GM19240 (cell line): ENCODE measurements at regions not wholly inside any gene's neighbourhood (a gene's known extent, or its start where the extent isn't known, plus 50 kb on each side); places are given as distances from the start of the nearest gene placed in this dataset.
"Not testable (repeated sequence)": the region's sequence is repeated elsewhere in the genome, so short reads cannot be mapped to it uniquely, and the experiment has no call there.

Experiments
- DNase-seq: peaks from one replicate; pipeline ENCODE4 v3.0.0; 2011; ENCODE audit warnings: low spot score; ENCODE audit not compliant: insufficient read length

DNA sequence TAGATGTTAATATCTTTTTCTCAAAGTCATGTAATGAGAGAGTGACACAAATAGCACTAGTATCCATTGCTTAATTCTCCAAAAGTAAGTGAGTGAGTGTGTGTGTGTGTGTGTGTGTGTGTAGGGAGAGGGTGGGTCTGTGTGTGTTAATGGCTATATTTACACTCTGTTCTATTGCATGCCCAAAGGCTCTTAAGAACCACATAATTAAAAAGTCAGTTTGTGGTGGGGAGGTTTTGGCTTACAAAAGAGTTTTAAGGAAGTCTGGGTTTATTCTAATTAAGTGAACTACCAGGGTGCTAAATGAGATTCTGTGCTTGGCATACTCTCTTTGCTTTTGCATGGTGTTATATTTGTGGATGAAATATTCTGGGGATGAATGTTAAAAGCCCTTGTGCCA is 1897.6 kb upstream of the FLRT2 start:
- no peak for DNase-seq

- DNase-seq = no peak
Observed at GRCh38 chr14:83638748-83639504, 1891.0 kb upstream of the FLRT2 start.

DNA sequence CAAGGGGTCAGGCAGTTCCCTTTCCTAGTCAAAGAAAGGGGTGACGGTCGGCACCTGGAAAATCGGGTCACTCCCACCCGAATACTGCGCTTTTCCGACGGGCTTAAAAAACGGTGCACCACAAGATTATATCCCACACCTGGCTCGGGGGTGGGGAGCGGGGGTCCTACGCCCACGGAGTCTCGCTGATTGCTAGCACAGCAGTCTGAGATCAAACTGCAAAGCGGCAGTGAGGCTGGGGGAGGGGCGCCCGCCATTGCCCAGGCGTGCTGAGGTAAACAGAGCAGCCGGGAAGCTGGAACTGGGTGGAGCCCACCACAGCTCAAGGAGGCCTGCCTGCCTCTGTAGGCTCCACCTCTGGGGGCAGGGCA is 1890.5 kb upstream of the FLRT2 start:
- DNase-seq = not testable (repeated sequence)

DNA sequence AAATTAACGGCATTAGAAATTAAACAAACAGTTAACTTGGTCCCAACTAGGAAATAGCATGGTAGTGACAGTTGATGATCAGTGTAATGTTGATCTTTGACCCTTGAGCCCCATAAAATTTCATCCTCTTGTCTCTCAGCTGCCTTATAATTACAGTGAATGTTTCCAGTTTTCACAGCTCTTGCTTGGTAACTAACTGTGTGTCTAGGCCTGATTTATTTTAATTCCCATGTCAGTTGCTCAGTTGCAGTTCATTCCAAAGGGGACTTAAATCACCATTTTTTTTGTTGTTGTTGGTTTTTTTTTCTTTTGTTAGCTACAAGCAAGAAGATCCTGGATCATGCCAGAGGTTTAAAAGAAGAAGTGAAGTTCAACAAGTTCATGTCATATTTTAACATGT is 1883.7 kb upstream of the FLRT2 start:
- DNase-seq = no peak

DNA sequence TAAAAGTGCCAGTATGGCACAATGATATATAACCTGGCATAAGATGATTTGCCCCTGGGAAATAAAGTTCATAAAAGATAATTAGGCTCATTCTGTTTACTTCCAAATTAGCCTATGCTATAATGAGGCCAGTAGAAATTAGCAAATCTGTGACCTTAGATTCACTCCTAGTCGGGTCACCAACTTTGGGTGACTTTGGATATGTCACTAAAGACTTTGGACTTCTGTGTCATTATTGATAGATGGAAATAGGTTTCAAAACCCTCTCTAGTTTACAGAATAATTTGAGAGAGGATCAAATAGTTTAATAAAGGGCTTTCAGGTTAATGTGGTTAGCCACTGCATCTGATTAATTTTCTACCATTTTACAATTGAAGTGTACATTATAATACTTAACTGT is 1869.3 kb upstream of the FLRT2 start:
- no peak for DNase-seq

DNA sequence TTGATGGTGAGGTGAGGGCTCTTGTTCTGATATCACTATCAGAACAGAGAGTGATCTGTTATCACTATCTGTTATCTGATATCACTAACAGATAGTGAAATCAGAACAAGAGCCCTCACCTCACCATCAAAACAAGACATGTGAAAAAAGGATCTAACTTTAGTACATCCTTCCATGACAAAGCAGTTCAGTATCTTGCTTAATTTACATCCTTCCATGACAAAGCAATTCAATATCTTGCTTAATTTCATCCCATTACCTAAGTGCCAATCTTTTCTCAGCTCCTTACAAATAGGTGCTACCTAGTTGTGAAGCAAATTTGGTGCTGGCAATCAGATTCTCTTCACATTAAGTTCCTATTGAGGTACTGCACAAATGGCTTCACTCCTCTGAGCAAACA is 1865.6 kb upstream of the FLRT2 start:
- DNase-seq = no peak

DNA sequence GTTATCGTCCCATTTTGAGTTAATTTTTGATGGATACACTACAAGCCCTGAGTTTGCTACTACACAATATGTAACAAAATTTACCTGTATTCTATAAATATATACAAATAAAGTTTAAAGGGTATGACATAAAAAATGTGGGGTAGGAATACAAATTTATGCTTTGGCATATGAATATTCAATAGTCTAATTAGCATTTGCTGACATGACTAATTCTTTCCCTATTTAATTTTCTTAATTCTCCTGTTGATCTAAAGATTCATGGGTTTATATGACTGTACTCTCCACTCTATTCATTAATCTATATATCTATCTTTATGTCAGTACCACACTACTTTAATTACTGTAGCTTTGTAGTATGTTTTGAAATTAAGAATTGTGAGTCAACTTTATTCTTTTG is 1840.7 kb upstream of the FLRT2 start:
- DNase-seq = no peak

DNA sequence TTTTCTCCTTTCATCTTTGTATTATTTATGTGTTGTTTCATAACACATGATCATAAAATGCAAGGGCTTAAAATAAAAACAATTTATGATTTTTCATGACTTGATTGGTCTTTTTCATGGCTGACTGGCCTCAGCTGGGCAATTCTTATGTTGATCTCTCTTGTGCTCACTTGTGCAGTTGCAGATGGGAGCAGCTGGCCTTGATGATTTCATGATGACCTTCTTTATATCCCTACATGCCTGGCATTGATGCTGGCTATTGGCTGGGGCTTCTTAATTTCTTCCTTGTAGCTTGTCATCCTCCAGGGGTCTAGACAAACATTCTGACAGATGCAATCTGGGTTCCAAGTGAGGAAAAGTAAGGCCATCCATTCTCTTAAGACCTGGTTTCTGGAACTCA is 1832.8 kb upstream of the FLRT2 start:
- DNase-seq = no peak

- no peak for DNase-seq
Observed at GRCh38 chr14:83702619-83703018, 1827.3 kb upstream of the FLRT2 start.

GRCh38 chr14:83706231-83706954 is 1823.6 kb upstream of the FLRT2 start:
- no peak for DNase-seq

- no peak for DNase-seq
Observed at GRCh38 chr14:83707056-83707455, 1822.9 kb upstream of the FLRT2 start.

- DNase-seq = no peak
Observed at GRCh38 chr14:83709116-83709515, 1820.8 kb upstream of the FLRT2 start.

DNA sequence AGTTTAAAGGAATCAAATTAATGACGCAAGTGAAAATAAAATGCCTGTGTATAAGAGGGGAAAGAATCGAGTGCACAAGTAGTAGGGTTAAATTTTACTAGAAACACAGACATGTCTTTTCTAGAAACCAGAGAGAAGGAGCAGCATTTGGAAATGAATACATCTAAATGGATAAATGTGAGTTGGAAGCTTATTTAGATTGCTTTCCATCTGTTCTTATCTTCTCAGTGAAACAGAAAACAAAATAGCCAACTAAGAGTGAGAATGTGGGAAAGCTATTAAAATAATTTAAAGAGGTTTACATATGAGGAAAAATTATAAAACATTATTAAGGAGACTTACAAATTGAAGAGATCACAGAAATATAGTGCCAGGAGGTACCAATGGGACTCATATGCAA is 1818.9 kb upstream of the FLRT2 start:
- no peak for DNase-seq

DNA sequence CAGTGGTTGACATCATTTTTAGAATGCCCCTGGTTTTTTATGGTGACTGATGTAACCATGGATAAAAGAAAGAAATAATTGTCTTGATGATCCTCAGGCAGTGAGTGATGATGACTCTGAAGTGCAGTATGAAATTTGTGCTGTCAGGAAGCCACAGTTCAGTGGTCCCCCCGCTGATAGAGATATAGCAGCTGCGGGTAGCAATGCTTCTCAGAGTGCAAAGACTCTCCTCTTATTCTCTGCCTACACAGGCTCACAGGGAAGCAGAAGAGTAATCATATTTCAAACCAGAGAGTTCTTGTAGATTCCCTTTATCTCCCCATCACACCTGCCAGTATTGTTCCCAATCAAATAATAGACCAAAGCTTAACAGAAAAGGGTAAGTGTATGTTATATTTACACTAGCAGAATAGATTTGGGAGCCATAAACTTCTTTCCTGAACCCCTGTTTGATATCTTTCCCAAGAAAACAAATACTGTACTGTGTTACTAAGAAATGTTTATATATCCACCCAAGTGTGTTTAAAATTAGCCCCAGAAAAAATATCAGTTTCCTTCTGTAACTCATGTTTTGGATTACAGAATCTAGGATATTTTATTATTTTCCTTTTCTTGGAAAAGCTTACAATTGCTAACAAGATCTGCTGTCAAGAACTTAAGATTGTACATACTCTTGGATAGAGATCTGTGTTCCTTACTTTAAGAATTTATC is 1817.4 kb upstream of the FLRT2 start:
- DNase-seq = no peak

GRCh38 chr14:83713732-83714131 is 1816.2 kb upstream of the FLRT2 start:
- DNase-seq = no peak

- no peak for DNase-seq
Observed at GRCh38 chr14:83714151-83714550, 1815.8 kb upstream of the FLRT2 start.

DNA sequence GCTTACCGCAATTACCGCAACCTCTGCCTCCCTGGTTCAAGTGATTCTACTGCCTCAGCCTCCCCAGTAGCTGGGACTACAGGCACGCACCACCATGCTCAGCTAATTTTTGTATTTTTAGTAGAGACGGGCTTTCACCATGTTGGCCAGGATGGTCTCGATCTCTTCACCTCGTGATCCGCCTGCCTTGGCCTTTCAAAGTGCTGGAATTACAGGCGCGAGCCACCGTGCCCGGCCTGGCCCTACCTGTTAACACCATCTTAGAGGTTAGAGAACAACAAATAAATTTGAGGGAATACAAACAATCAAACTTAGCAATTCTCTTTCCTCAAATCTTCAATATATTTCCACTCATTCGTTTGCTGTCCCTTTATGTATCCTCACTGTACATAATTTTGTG is 1810.5 kb upstream of the FLRT2 start:
- not testable (repeated sequence) for DNase-seq

DNA sequence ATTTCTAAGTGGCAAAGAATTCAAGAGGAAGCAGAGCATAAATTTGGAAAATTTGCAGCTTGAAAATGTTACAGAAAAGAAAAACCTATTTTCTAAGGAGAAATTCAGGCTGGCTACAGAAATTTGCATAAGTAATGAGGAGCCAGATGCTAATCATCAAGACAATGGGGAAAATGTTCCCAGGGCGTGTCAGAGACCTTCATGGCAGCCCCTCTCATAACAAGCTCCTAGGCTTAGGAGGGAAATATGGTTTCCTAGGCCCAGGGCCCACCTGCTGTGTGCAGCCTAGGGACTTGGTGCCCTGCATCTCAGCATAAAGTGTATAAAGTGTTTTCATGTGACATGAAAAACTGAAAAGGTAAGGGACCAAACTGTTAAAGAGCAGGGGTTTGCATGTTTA is 1796.3 kb upstream of the FLRT2 start:
- no peak for DNase-seq

GRCh38 chr14:83734431-83734830 is 1795.5 kb upstream of the FLRT2 start:
- DNase-seq = no peak

GRCh38 chr14:83741269-83741668 is 1788.7 kb upstream of the FLRT2 start:
- DNase-seq = no peak

DNA sequence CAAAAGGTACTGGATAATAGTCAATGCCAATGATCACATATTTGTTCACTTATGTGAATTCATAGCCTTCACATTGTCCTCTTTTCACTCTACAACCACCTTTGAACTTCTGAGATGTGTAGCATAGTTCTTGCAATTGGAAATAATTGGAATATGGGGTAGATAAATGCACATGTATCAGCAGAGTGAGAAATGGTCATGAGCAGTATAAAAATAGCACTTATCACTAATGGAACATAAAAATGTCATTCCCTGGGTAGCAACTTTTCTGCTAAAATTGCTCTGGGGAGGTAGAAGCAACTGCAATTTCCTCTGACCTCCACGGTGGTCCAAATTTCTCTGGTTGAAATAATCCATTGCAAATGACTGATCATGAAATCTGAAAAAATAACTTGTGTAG is 1785.7 kb upstream of the FLRT2 start:
- no peak for DNase-seq

DNA sequence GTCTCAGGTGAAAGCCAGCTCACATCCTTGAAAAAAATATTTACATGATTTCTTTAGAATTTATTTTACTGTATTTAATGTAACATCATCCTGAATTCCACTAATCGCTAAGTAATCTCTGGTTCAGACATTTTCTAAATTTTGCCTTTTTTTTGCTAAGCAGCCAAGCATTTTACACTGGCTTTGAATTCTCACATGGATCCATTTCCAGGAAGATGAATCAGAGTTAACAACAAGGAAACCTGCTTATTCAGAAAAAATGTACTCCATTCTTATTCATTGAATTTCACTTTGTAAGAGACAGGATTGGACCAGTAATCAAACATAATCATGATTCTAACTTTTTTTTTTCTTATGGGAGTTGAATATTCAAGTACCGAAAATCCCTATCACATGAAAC is 1785.1 kb upstream of the FLRT2 start:
- no peak for DNase-seq

GRCh38 chr14:83746336-83746735 is 1783.6 kb upstream of the FLRT2 start:
- no peak for DNase-seq
